AG08395 (cell line): ENCODE measurements at regions not wholly inside any gene's neighbourhood (a gene's known extent, or its start where the extent isn't known, plus 50 kb on each side); places are given as distances from the start of the nearest gene placed in this dataset.
"Not testable (repeated sequence)": the region's sequence is repeated elsewhere in the genome, so short reads cannot be mapped to it uniquely, and the experiment has no call there.

Source experiments
- DNase-seq: peaks from one replicate; pipeline ENCODE4 v3.0.0; 2012; ENCODE audit warnings: mixed read lengths, low spot score

DNA sequence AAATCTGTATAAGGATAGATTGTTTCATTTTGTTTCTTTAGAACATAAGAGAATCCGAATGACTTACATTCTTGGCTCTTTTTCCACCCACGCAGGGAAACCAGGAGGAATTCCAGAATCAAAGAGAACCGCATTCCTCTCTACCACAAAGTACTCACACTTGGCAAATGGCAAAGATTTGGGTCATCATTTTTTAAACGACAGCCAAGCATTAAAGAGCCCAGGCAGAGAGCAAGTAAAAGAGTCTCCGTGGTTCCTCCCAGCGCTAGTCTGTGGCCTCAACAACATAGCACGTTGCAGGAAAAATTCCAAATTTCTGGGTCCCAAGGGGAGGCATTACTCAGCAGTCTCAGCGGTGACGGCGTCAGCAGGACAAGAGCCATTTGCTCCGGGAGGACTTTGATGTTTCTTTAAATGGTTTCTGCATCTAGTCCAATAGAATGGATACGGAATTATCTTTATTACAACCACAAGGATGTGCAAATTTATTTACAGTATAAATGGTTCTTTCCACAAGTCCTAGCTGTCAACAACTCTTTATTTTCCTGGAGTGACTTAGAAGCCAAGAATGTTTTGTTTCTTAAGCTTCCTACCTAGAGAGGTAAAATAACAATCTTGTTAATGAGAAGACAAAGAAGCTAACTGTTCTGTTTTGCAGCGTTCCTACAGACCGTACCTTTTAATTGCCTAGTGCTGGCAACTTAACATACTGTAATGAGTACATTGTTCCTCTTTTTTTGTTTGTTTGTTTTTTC lies 232.5 kb downstream of the SKIDA1 start:
- peak; percentile 92 for DNase-seq

GRCh38 chr10:21290499-21291160 lies 234.9 kb downstream of the SKIDA1 start:
- no peak for DNase-seq

- DNase-seq: no peak
These were observed 235.5 kb downstream of the SKIDA1 start for GRCh38 chr10:21289961-21290360.

- no peak for DNase-seq
These were observed 236.2 kb downstream of the SKIDA1 start for GRCh38 chr10:21289271-21289670.

GRCh38 chr10:21285742-21286331 lies 239.6 kb downstream of the SKIDA1 start:
- DNase-seq: no peak

DNA sequence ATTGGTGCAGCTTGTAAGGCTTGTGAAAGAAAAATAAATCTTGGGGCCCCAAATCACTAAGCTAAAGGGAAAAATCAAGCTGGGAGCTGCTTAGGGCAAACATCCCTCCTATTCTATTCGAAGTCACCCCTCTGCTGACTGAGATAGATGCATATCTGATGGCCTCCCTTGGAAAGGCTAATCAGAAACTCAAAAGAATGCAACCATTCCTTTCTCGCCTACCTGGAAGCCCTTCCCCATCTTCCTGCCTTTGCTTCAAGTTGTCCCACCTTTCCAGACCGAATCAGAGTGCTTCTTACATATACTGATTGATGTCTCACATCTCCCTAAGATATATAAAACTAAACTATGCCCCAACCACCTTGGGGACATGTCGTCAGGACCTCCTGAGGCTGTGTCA lies 240.3 kb downstream of the SKIDA1 start:
- DNase-seq: no peak

DNA sequence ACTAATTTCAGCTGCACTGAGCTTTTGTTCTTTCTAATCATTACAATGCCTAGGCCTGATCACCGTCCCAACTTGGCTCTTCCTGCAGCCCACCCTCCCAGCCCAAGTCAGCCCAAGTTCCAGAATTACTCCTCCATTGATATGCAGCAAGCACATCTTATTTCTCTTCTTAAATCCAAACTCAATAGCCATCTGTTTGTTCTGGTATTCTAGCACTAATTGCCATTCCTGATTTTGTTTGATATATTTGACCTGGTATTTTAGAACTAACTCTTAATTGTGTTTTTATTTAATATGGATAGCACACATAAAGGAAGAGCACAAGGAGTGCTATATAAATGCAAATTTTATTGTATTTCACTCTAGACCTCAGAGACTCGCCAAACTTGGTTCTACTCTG lies 241.2 kb downstream of the SKIDA1 start:
- DNase-seq: no peak

DNA sequence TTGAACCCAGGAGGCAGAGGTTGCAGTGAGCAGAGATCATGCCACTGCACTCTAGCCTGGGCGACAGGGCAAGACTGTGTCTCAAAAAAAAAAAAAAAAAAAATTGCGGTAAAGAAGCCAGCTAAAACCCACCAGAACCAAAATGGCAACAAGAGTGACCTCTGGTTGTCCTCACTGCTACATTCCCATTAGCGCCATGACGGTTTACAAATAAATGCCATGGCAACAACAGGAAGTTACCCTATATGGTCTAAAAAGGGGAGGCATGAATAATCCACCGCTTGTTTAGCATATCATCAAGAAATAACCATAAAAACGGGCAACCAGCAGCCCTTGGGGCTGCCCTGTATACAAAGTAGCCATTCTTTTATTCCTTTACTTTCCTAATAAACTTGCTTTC lies 242.4 kb downstream of the SKIDA1 start:
- not testable (repeated sequence) for DNase-seq

DNA sequence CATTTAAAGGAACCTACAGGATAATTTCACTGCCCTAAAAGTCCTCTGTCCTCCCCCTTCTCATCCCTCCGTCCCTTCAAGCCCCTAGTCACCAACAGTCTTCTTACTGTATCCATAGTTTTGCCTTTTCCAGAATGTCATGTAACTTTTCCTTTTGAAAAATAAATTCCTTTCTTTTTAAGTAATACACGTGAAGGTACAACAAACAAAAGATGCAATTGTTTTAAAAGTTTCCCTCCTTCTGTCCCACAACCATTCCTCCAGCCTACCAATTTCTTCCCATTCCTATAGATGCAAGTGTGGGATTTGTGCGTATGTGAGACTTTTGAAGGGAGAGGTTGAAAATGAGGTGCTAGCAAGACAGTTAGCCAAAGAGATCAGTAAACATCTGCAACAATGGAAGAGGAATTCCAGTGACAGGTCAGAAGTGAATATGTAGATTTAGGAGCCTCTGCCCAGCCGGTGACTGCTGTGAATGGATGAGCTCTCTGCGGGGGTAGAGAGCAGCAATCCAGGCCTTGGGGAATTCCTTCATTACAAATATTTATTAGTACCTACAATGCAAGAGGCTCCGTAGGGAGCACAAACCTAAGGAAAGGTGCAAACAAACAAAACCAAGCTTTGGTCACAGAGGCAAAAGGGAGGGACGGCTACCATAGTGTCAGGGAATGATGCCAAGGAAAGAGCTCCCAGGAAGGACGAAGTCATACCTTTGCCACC lies 243.6 kb downstream of the SKIDA1 start:
- DNase-seq: no peak

- DNase-seq: no peak
These were observed 244.4 kb downstream of the SKIDA1 start for GRCh38 chr10:21280971-21281572.

DNA sequence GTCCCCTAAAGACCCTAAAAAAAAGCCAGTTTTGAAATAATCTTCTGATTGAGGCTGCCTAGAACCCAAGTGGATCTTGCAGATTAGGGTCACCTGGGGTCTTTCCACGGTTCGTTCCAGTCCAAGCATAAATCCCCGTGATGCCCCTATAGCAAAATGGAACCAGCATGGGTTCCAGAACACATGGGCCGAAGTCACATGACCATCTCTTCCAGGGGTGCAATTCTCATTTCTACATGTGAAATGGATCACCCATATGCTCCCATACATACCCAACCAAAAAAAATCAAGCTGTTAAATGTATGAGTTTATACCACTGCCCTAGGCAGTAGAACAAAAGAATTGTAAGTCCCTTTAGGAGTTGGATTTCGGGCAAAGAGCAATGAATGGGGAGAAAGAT lies 245.4 kb downstream of the SKIDA1 start:
- no peak for DNase-seq

- no peak for DNase-seq
These were observed 246.3 kb downstream of the SKIDA1 start for GRCh38 chr10:21279217-21279575.

- peak; percentile 86 for DNase-seq
These were observed 246.8 kb downstream of the SKIDA1 start for GRCh38 chr10:21278491-21279216.

DNA sequence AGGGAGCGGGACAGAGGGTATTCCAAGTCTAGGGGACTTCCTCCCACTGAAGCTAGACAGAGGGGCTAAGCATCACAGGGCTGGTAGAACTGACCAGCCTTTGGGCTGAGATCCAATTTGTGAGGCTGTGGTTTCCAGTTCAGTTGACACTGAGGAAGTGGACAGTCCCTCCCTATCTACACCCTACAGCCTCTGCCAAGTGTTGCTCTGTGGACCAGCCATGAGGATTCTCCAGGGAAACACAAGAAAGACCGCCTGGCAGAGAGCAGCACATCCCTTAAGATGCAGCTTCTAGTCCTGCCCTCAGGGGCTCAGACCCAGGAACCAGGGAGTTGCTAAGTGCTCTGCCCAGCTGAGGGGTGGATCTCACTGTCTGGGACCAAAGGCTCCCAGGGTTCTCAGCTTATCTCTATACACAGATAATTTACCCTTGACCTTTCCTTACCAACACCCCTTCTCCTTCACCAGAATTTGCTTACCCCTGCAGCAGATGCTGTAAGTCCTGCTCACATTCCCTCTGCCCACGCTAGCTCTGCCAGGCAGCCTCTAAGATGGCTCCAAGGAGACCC lies 252.0 kb downstream of the SKIDA1 start:
- DNase-seq: no peak

DNA sequence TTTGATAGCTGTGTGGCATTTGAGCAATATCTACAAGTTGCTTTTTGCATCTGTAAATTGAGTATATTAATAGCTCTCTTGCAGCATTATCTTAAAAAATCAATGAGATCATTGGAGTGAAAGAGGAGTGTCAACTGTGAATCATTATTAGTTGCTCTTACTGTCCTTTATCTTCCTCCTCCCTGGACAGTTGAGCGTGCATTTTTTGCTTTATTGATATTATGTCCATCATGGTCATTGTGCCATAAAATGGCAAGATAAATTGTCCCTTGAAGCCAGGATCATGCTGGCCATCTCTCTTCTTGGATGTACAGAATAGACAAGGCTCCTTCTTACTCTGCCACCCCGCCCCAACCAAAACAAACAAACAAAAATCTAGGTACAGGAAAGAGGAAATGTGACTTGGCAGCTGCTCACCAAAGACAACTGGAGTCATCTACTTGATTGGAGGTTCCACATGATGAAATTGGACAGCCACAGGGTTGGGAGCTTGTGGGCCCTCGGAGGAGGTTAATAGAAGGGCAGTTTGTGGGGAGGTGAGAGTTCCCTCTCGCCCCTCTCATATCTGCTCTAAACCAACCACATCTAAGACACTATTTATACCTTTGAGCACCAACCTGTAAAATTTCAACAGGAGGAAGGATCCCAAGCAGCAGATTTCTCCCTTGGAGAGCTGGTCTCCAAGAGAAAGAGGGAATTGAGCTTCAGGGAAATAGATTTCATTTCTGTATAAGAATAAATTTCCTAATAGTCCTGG lies 252.7 kb downstream of the SKIDA1 start:
- DNase-seq: no peak

GRCh38 chr10:21270976-21271375 lies 254.5 kb downstream of the SKIDA1 start:
- no peak for DNase-seq

GRCh38 chr10:21269289-21269688 lies 256.2 kb downstream of the SKIDA1 start:
- no peak for DNase-seq

- DNase-seq: peak; percentile 37
These were observed 259.9 kb downstream of the SKIDA1 start for GRCh38 chr10:21265622-21266021.

GRCh38 chr10:21264271-21264670 lies 261.2 kb downstream of the SKIDA1 start:
- DNase-seq: no peak

DNA sequence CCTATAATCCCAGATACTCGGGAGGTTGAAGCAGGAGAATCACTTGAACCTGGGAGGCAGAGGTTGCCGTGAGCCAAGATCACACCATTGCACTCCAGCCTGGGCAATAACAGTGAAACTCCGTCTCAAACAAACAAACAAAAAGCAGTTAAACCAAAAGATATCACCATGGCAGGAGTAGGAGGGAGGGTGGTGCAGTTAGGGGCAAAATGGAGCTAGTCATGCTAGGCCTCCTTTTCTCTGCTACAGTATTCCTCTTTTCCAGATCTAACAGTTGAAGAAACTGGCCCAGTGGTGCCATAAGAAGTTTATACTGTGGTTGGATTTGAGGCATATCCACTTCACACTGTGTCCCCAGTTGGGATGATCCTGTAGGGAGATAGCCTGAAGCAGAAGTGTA lies 261.6 kb downstream of the SKIDA1 start:
- no peak for DNase-seq
